ENCODE measurements at regions not wholly inside any gene's neighbourhood (a gene's known extent, or its start where the extent isn't known, plus 50 kb on each side); places are given as distances from the start of the nearest gene placed in this dataset.

DNA sequence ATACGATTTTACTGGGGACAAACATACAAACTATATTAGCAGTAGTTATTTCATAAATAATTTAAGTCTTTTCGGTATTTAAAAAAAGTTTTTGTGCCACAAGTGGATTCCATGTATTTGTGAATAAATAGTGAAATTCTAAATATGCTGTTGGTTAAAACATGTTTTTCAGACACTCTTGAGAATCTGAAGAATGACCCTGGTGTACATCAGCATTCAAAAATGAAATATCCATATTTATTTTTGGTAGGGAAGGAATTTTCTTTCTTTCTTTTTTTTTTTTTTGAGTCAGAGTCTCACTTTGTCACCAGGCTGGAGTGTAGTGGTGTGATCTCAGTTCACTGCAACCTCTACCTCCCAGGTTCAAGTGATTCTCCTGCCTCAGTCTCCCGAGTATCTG lies 136.1 kb upstream of the CDK6 start:
- Histone ChIP-seq H3K9me3 (ENCODE audit: control insufficient read depth, insufficient read depth, low read depth, low read length) (no peaks in the 10 kb centered on the region), H3K4me3 (ENCODE audit: low read depth, low read length) (no peak overlapping the region), H3K4me1 (ENCODE audit: control insufficient read depth, insufficient read depth, low read length) (no peaks in the 10 kb centered on the region), H3K36me3 (ENCODE audit: control insufficient read depth in 2 of 2, insufficient read depth in 1 of 2, low read length in 2 of 2) (no peaks in the 10 kb centered on the region), H3K27ac (ENCODE audit: extremely low read depth, low read depth, low read length) (no peak overlapping the region)
- ChIA-PET CTCF (no interaction called here), POLR2A (no interaction called here)
- TF ChIP-seq, protein P1, sequence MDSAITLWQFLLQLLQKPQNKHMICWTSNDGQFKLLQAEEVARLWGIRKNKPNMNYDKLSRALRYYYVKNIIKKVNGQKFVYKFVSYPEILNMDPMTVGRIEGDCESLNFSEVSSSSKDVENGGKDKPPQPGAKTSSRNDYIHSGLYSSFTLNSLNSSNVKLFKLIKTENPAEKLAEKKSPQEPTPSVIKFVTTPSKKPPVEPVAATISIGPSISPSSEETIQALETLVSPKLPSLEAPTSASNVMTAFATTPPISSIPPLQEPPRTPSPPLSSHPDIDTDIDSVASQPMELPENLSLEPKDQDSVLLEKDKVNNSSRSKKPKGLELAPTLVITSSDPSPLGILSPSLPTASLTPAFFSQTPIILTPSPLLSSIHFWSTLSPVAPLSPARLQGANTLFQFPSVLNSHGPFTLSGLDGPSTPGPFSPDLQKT (IDR thresholded peaks at IDR 0.05; ENCODE audit: borderline replicate concordance, low read depth, low read length) = no peak
- TF ChIP-seq ZFP41 (tag by site-specific recombination; IDR thresholded peaks at IDR 0.05; ENCODE audit: borderline replicate concordance) (no peak), ZNF791 (tag by site-specific recombination; IDR thresholded peaks at IDR 0.05) (no peak)
- TF ChIP-seq, protein P2, sequence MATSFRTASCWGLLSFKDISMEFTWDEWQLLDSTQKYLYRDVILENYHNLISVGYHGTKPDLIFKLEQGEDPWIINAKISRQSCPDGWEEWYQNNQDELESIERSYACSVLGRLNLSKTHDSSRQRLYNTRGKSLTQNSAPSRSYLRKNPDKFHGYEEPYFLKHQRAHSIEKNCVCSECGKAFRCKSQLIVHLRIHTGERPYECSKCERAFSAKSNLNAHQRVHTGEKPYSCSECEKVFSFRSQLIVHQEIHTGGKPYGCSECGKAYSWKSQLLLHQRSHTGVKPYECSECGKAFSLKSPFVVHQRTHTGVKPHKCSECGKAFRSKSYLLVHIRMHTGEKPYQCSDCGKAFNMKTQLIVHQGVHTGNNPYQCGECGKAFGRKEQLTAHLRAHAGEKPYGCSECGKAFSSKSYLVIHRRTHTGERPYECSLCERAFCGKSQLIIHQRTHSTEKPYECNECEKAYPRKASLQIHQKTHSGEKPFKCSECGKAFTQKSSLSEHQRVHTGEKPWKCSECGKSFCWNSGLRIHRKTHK (tag by site-specific recombination; IDR thresholded peaks at IDR 0.05) = no peak

GRCh38 chr7:92969061-92969460 lies 132.7 kb upstream of the CDK6 start:
- POLR2A ChIA-PET = no interaction called here
- no peak overlapping the region for H3K27ac ChIP-seq (ENCODE audit: extremely low read depth, low read depth, low read length)
- CTCF ChIA-PET = no interaction called here

GRCh38 chr7:92968502-92968901 lies 132.1 kb upstream of the CDK6 start:
- H3K9me3 ChIP-seq (ENCODE audit: control insufficient read depth, insufficient read depth, low read depth, low read length) = no peaks in the 10 kb centered on the region
- H3K36me3 ChIP-seq (ENCODE audit: control insufficient read depth in 2 of 2, insufficient read depth in 1 of 2, low read length in 2 of 2) = no peaks in the 10 kb centered on the region
- no peak overlapping the region for H3K27ac ChIP-seq (ENCODE audit: extremely low read depth, low read depth, low read length)
- H3K4me1 ChIP-seq (ENCODE audit: control insufficient read depth, insufficient read depth, low read length) = no peaks in the 10 kb centered on the region
- H3K4me3 ChIP-seq (ENCODE audit: low read depth, low read length) = no peak overlapping the region
- ChIA-PET CTCF (no interaction called here), POLR2A (no interaction called here)
- TF ChIP-seq ZBTB49 (tag by site-specific recombination; IDR thresholded peaks at IDR 0.05; ENCODE audit: low read depth) (no peak), ZNF292 (tag by site-specific recombination; IDR thresholded peaks at IDR 0.05; ENCODE audit: borderline replicate concordance, low read depth) (no peak), ZNF37A (tag by site-specific recombination; IDR thresholded peaks at IDR 0.05) (no peak), ZBTB17 (tag by site-specific recombination; IDR thresholded peaks at IDR 0.05) (no peak), SALL2 (tag by site-specific recombination; IDR thresholded peaks at IDR 0.05; ENCODE audit: borderline replicate concordance) (no peak), ZNF324 (tag by site-specific recombination; IDR thresholded peaks at IDR 0.05) (no peak), ZNF660 (tag by site-specific recombination; IDR thresholded peaks at IDR 0.05) (no peak), ZNF549 (tag by site-specific recombination; IDR thresholded peaks at IDR 0.05) (no peak), ZFHX2 (tag by site-specific recombination; conservative IDR thresholded peaks at IDR 0.05) (no peak), ZNF146 (tag by site-specific recombination; IDR thresholded peaks at IDR 0.05) (no peak), TCF7L2 (IDR thresholded peaks at IDR 0.05; ENCODE audit: borderline replicate concordance, low read depth, low read length) (no peak), ZNF202 (tag by site-specific recombination; IDR thresholded peaks at IDR 0.05; ENCODE audit: borderline replicate concordance) (no peak), ZNF624 (tag by site-specific recombination; IDR thresholded peaks at IDR 0.05) (no peak), SETDB1 (IDR thresholded peaks at IDR 0.05; ENCODE audit: insufficient read length, low read length) (no peak), ZNF335 (tag by site-specific recombination; conservative IDR thresholded peaks at IDR 0.05) (no peak)

More at GRCh38 chr7:92969061-92969460, 132.7 kb upstream of the CDK6 start:
- Histone ChIP-seq H3K4me3 (ENCODE audit: low read depth, low read length) (no peak overlapping the region), H3K36me3 (ENCODE audit: control insufficient read depth in 2 of 2, insufficient read depth in 1 of 2, low read length in 2 of 2) (no peaks in the 10 kb centered on the region), H3K4me1 (ENCODE audit: control insufficient read depth, insufficient read depth, low read length) (no peaks in the 10 kb centered on the region), H3K9me3 (ENCODE audit: control insufficient read depth, insufficient read depth, low read depth, low read length) (no peaks in the 10 kb centered on the region)
- TF ChIP-seq ZNF529 (tag by site-specific recombination; IDR thresholded peaks at IDR 0.05; ENCODE audit: insufficient replicate concordance) (no peak), ZNF146 (tag by site-specific recombination; IDR thresholded peaks at IDR 0.05) (no peak), ZNF776 (tag by site-specific recombination; IDR thresholded peaks at IDR 0.05; ENCODE audit: borderline replicate concordance) (no peak), ZNF140 (tag by site-specific recombination; IDR thresholded peaks at IDR 0.05) (no peak), ZNF138 (tag by site-specific recombination; IDR thresholded peaks at IDR 0.05; ENCODE audit: borderline replicate concordance) (no peak), ZBTB17 (tag by site-specific recombination; IDR thresholded peaks at IDR 0.05) (no peak), ZBTB20 (tag by site-specific recombination; IDR thresholded peaks at IDR 0.05) (no peak), ZNF114 (tag by site-specific recombination; IDR thresholded peaks at IDR 0.05) (no peak)
- TF ChIP-seq, protein P3, sequence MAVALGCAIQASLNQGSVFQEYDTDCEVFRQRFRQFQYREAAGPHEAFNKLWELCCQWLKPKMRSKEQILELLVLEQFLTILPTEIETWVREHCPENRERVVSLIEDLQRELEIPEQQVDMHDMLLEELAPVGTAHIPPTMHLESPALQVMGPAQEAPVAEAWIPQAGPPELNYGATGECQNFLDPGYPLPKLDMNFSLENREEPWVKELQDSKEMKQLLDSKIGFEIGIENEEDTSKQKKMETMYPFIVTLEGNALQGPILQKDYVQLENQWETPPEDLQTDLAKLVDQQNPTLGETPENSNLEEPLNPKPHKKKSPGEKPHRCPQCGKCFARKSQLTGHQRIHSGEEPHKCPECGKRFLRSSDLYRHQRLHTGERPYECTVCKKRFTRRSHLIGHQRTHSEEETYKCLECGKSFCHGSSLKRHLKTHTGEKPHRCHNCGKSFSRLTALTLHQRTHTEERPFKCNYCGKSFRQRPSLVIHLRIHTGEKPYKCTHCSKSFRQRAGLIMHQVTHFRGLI (tag by site-specific recombination; IDR thresholded peaks at IDR 0.05) = no peak
